DOHH2 (cell line): ENCODE measurements at regions not wholly inside any gene's neighbourhood (a gene's known extent, or its start where the extent isn't known, plus 50 kb on each side); places are given as distances from the start of the nearest gene placed in this dataset.

ENCODE experiments used
- EZH2phosphoT487 ChIP-seq: fragments of 200-600 bp; sonication (generic); IDR thresholded peaks from 2 replicates; pipeline ENCODE4 v1.6.1; 2017; ENCODE audit warnings: borderline replicate concordance, mild to moderate bottlenecking, antibody characterized with exemption, low read length, moderate library complexity, mixed read lengths
- TF ChIP-seq, protein P1 (sequence below): fragments of 200-600 bp; sonication (generic); IDR thresholded peaks from one replicate; pipeline ENCODE4 v1.5.1; 2014; ENCODE audit warnings: antibody characterized with exemption, mild to moderate bottlenecking, low read depth, low read length; ENCODE audit not compliant: poor library complexity, severe bottlenecking

DNA sequence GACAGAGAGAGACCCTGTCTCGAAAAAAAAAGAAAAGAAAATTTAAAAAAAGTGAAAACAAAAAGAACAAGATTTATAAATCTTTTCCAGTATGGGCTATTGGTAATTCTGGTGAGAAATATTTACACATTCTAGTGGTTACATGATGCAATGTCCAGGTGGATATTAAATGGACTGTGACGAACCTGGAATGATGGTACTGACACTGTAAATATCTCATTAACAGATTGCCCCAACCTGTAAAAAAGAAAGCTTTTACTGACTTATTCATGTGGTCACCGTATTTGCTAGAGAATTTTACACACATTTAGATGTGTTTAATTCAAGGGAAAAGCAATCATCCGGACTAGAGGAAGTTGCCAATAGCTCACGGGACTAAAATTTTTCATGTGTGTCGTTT is 162.1 kb upstream of the LRIG1 start:
- TF ChIP-seq, protein P1, sequence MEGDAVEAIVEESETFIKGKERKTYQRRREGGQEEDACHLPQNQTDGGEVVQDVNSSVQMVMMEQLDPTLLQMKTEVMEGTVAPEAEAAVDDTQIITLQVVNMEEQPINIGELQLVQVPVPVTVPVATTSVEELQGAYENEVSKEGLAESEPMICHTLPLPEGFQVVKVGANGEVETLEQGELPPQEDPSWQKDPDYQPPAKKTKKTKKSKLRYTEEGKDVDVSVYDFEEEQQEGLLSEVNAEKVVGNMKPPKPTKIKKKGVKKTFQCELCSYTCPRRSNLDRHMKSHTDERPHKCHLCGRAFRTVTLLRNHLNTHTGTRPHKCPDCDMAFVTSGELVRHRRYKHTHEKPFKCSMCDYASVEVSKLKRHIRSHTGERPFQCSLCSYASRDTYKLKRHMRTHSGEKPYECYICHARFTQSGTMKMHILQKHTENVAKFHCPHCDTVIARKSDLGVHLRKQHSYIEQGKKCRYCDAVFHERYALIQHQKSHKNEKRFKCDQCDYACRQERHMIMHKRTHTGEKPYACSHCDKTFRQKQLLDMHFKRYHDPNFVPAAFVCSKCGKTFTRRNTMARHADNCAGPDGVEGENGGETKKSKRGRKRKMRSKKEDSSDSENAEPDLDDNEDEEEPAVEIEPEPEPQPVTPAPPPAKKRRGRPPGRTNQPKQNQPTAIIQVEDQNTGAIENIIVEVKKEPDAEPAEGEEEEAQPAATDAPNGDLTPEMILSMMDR = no peak
- TF ChIP-seq EZH2phosphoT487 = no peak
